Hepatocyte (in vitro differentiated cells): ENCODE measurements at regions not wholly inside any gene's neighbourhood (a gene's known extent, or its start where the extent isn't known, plus 50 kb on each side); places are given as distances from the start of the nearest gene placed in this dataset.

Experiments used
- DNase-seq: peaks from one replicate; pipeline ENCODE4 v3.0.0-alpha.2; 2016; ENCODE audit warnings: low spot score
- H2AFZ ChIP-seq: fragments of 200-600 bp; sonication (generic); 2 replicates; pipeline ENCODE4 v1.6.0; 2016; ENCODE audit warnings: antibody characterized with exemption, mild to moderate bottlenecking
- H3K27ac ChIP-seq: fragments of 200-600 bp; sonication (generic); 2 replicates; pipeline ENCODE4 v1.5.1; 2016; ENCODE audit warnings: mild to moderate bottlenecking
- H3K27me3 ChIP-seq: fragments of 200-600 bp; sonication (generic); 2 replicates; pipeline ENCODE4 v1.6.1; 2016
- H3K36me3 ChIP-seq: fragments of 200-600 bp; sonication (generic); replicated peaks from 2 replicates; pipeline ENCODE4 v1.5.1; 2016; ENCODE audit warnings: low read depth; ENCODE audit not compliant: insufficient read depth
- H3K4me1 ChIP-seq: fragments of 200-600 bp; sonication (generic); 2 replicates; pipeline ENCODE4 v1.5.1; 2016; ENCODE audit warnings: mild to moderate bottlenecking, moderate library complexity; ENCODE audit not compliant: insufficient read depth
- H3K4me2 ChIP-seq: fragments of 200-600 bp; sonication (generic); 2 replicates; pipeline ENCODE4 v1.6.0; 2016
- H3K4me3 ChIP-seq: fragments of 200-600 bp; sonication (generic); 2 replicates; pipeline ENCODE4 v1.5.1; 2016; ENCODE audit warnings: mild to moderate bottlenecking
- H3K79me2 ChIP-seq: fragments of 200-600 bp; sonication (generic); 2 replicates; pipeline ENCODE4 v1.6.0; 2017; ENCODE audit warnings: mild to moderate bottlenecking
- H3K9me2 ChIP-seq: fragments of 200-600 bp; sonication (generic); replicated peaks from 2 replicates; pipeline ENCODE4 v1.6.0; 2017; ENCODE audit warnings: mild to moderate bottlenecking; ENCODE audit not compliant: insufficient read depth
- H3K9me3 ChIP-seq: fragments of 200-600 bp; sonication (generic); 2 replicates; pipeline ENCODE4 v1.5.1; 2016; ENCODE audit warnings: low read depth, mild to moderate bottlenecking
- H4K20me1 ChIP-seq: fragments of 200-600 bp; sonication (generic); 2 replicates; pipeline ENCODE4 v1.6.0; 2016; ENCODE audit warnings: mild to moderate bottlenecking; ENCODE audit not compliant: insufficient read depth, poor library complexity, severe bottlenecking
- EZH2 ChIP-seq: fragments of 200-600 bp; sonication (generic); IDR thresholded peaks from 2 replicates; pipeline ENCODE4 v1.6.1; 2016; ENCODE audit warnings: antibody characterized with exemption, mild to moderate bottlenecking, borderline replicate concordance
- EZH2phosphoT487 ChIP-seq: fragments of 200-600 bp; sonication (generic); IDR thresholded peaks from one replicate; pipeline ENCODE4 v1.6.1; 2018; ENCODE audit warnings: antibody characterized with exemption, mild to moderate bottlenecking, low read depth, moderate library complexity; ENCODE audit not compliant: unreplicated experiment, severe bottlenecking
- WGBS: methylation state at CpG from one replicate; pipeline ENCODE4 v1.1.6; 2016; ENCODE audit warnings: low lambda C conversion rate; ENCODE audit errors: missing lambda C conversion rate; 5-methylcytosine and 5-hydroxymethylcytosine counted together
- TF ChIP-seq, protein P1 (sequence below): fragments of 200-600 bp; sonication (generic); IDR thresholded peaks from 2 replicates; pipeline ENCODE4 v1.5.1; 2016; ENCODE audit warnings: antibody characterized with exemption, mild to moderate bottlenecking; ENCODE audit not compliant: poor library complexity

GRCh38 chr4:11565213-11565612, 136.5 kb upstream of the HS3ST1 start:
- DNase-seq, result no peak
- Histone ChIP-seq H3K4me2 (no peak overlapping the region), H3K79me2 (no peaks in the 10 kb centered on the region), H3K4me1 (peaks cover 3% of the 10 kb centered on the region), H3K36me3 (no peaks in the 10 kb centered on the region), H3K27me3 (no peaks in the 10 kb centered on the region), H3K27ac (no peak overlapping the region), H3K9me3 (no peaks in the 10 kb centered on the region), H3K4me3 (no peak overlapping the region), H4K20me1 (no peaks in the 10 kb centered on the region), H3K9me2 (no peaks in the 10 kb centered on the region), H2AFZ (no peak overlapping the region)
- WGBS, result 93% methylated on average over 1 of the region's 1 CpG
- no peak for TF ChIP-seq EZH2phosphoT487
- TF ChIP-seq, protein P1, sequence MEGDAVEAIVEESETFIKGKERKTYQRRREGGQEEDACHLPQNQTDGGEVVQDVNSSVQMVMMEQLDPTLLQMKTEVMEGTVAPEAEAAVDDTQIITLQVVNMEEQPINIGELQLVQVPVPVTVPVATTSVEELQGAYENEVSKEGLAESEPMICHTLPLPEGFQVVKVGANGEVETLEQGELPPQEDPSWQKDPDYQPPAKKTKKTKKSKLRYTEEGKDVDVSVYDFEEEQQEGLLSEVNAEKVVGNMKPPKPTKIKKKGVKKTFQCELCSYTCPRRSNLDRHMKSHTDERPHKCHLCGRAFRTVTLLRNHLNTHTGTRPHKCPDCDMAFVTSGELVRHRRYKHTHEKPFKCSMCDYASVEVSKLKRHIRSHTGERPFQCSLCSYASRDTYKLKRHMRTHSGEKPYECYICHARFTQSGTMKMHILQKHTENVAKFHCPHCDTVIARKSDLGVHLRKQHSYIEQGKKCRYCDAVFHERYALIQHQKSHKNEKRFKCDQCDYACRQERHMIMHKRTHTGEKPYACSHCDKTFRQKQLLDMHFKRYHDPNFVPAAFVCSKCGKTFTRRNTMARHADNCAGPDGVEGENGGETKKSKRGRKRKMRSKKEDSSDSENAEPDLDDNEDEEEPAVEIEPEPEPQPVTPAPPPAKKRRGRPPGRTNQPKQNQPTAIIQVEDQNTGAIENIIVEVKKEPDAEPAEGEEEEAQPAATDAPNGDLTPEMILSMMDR, result no peak
- TF ChIP-seq EZH2, result no peak

- no peak overlapping the region for H2AFZ ChIP-seq
- no peak overlapping the region for H3K4me3 ChIP-seq
- DNase-seq, result no peak
- no peaks in the 10 kb centered on the region for H3K9me3 ChIP-seq
- 65% methylated on average over 2 of the region's 2 CpGs for WGBS
- TF ChIP-seq EZH2phosphoT487 (no peak), EZH2 (no peak)
- TF ChIP-seq, protein P1, result no peak
- no peaks in the 10 kb centered on the region for H3K36me3 ChIP-seq
- no peaks in the 10 kb centered on the region for H3K9me2 ChIP-seq
- no peak overlapping the region for H3K4me2 ChIP-seq
- H3K27me3 ChIP-seq, result no peaks in the 10 kb centered on the region
- no peaks in the 10 kb centered on the region for H4K20me1 ChIP-seq
- H3K27ac ChIP-seq, result no peak overlapping the region
- H3K4me1 ChIP-seq, result peaks cover 3% of the 10 kb centered on the region
- H3K79me2 ChIP-seq, result no peaks in the 10 kb centered on the region
Observed at GRCh38 chr4:11564021-11564420, 135.3 kb upstream of the HS3ST1 start.

- TF ChIP-seq, protein P1, result no peak
- no peak for TF ChIP-seq EZH2
- no peak for TF ChIP-seq EZH2phosphoT487
Observed at GRCh38 chr4:11549525-11549924, 120.8 kb upstream of the HS3ST1 start.

DNA sequence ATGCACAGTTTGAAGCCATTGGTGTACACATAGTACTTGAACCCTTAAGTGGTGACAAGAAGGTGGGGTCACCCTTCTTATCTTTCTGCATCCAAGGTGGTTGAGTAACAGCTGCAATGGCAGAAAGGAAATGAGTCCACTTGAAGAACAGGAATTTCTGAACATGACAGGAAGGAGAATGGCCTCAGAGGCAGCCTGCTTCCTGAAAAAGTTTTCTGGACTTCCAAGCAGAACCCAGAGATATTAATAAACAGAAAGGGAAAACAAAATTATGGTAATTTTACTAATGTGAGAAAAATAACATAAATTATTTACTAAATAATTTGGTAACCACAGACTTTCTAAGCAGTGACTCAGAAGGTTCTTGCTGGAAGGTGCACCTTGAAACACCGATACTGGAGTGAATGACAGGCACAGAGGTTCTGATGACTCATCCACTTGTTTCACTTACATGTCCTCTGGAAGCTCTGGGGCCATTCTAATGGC, 119.9 kb upstream of the HS3ST1 start:
- H3K4me3 ChIP-seq, result no peak overlapping the region
- TF ChIP-seq EZH2phosphoT487 (no peak), EZH2 (no peak)
- TF ChIP-seq, protein P1, result no peak
- H3K36me3 ChIP-seq, result no peaks in the 10 kb centered on the region
- peak; percentile 69 for DNase-seq
- no peaks in the 10 kb centered on the region for H3K27me3 ChIP-seq
- H3K79me2 ChIP-seq, result no peaks in the 10 kb centered on the region
- no peak overlapping the region for H2AFZ ChIP-seq
- H4K20me1 ChIP-seq, result no peaks in the 10 kb centered on the region
- H3K4me2 ChIP-seq, result no peak overlapping the region
- WGBS, result 60% methylated on average over 1 of the region's 1 CpG
- peak overlapping the region; percentile 76 for H3K27ac ChIP-seq
- no peaks in the 10 kb centered on the region for H3K4me1 ChIP-seq
- no peaks in the 10 kb centered on the region for H3K9me3 ChIP-seq
- H3K9me2 ChIP-seq, result no peaks in the 10 kb centered on the region

More at GRCh38 chr4:11549525-11549924, 120.8 kb upstream of the HS3ST1 start:
- Histone ChIP-seq H3K9me2 (no peaks in the 10 kb centered on the region), H3K27ac (peak overlapping the region; percentile 76), H3K4me1 (no peaks in the 10 kb centered on the region), H3K27me3 (no peaks in the 10 kb centered on the region), H3K36me3 (no peaks in the 10 kb centered on the region), H3K4me3 (no peak overlapping the region), H3K79me2 (no peaks in the 10 kb centered on the region), H2AFZ (no peak overlapping the region), H4K20me1 (no peaks in the 10 kb centered on the region), H3K9me3 (no peaks in the 10 kb centered on the region), H3K4me2 (no peak overlapping the region)
- DNase-seq, result no peak
